ENCODE measurements at regions not wholly inside any gene's neighbourhood (a gene's known extent, or its start where the extent isn't known, plus 50 kb on each side); places are given as distances from the start of the nearest gene placed in this dataset.

GRCh38 chr1:61579802-61580201, 145.1 kb downstream of the TM2D1 start:
- no peak overlapping the region for H3K56ac ChIP-seq (ENCODE audit: extremely low read depth, insufficient read depth, low read length)
- POLR2A ChIA-PET (ENCODE audit: unreplicated experiment) = no interaction called here
- H3K18ac ChIP-seq (ENCODE audit: low read depth, low read length) = no peak overlapping the region
- no CpG with 5 or more reads among the region's 1 CpG for WGBS, 2 experiments (ENCODE audit: extremely low coverage in 2 of 2, insufficient read length in 1 of 2)
- H2BK120ac ChIP-seq (ENCODE audit: low read depth, low read length) = no peak overlapping the region
- H3K4me2 ChIP-seq (ENCODE audit: low read depth, low read length) = no peak overlapping the region
- no peaks in the 10 kb centered on the region for H3K9me1 ChIP-seq (ENCODE audit: insufficient read depth, low read length)
- H2BK20ac ChIP-seq (ENCODE audit: low read depth, low read length) = no peak overlapping the region
- H3K14ac ChIP-seq (replicated peaks; ENCODE audit: low read depth, low read length) = no peak overlapping the region
- H3K4me3 ChIP-seq (ENCODE audit: insufficient read depth, low read depth, low read length) = no peak overlapping the region
- H2AFZ ChIP-seq (replicated peaks; ENCODE audit: low read length, poor library complexity) = no peak overlapping the region
- BruUV-seq (replicated peaks) = no TSS peak
- in situ Hi-C loops (cut with MboI; ENCODE audit: low sequenced_read_pairs) = no loop called here
- no peak overlapping the region for H3K9ac ChIP-seq (ENCODE audit: low read depth, low read length)
- H2AK5ac ChIP-seq (ENCODE audit: low read depth, low read length) = no peak overlapping the region
- no peak for TF ChIP-seq MAFK (IDR thresholded peaks at IDR 0.05; ENCODE audit: low read depth, low read length)
- no peak for TF ChIP-seq RFX5 (IDR thresholded peaks at IDR 0.05; ENCODE audit: low read depth, low read length)
- no peak for TF ChIP-seq POLR2A (IDR thresholded peaks at IDR 0.05; ENCODE audit: low read depth, low read length)
- TF ChIP-seq FOS (IDR thresholded peaks at IDR 0.05; ENCODE audit: low read depth, low read length) = no peak
- TF ChIP-seq CEBPB (IDR thresholded peaks at IDR 0.05; ENCODE audit: low read depth, low read length) = no peak
- no peak for TF ChIP-seq BHLHE40 (IDR thresholded peaks at IDR 0.05; ENCODE audit: low read depth, low read length)
- TF ChIP-seq CTCF (conservative IDR thresholded peaks at IDR 0.05; ENCODE audit: low read depth, low read length) = no peak
- no peak for TF ChIP-seq ELK1 (IDR thresholded peaks at IDR 0.05; ENCODE audit: borderline replicate concordance, low read depth, low read length)
- no peak for TF ChIP-seq NFE2L2 (IDR thresholded peaks at IDR 0.05; ENCODE audit: low read depth, low read length)
- no peak for TF ChIP-seq RCOR1 (IDR thresholded peaks at IDR 0.05; ENCODE audit: insufficient replicate concordance, low read length)
- TF ChIP-seq CHD1 (IDR thresholded peaks at IDR 0.05; ENCODE audit: low read depth, low read length) = no peak
- TF ChIP-seq, protein P1, sequence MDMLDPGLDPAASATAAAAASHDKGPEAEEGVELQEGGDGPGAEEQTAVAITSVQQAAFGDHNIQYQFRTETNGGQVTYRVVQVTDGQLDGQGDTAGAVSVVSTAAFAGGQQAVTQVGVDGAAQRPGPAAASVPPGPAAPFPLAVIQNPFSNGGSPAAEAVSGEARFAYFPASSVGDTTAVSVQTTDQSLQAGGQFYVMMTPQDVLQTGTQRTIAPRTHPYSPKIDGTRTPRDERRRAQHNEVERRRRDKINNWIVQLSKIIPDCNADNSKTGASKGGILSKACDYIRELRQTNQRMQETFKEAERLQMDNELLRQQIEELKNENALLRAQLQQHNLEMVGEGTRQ (IDR thresholded peaks at IDR 0.05; ENCODE audit: low read depth, low read length) = no peak
- TF ChIP-seq SMC3 (IDR thresholded peaks at IDR 0.05; ENCODE audit: low read depth, low read length) = no peak
- no peak for TF ChIP-seq RAD21 (IDR thresholded peaks at IDR 0.05; ENCODE audit: low read length)
- H3K36me3 ChIP-seq (ENCODE audit: control insufficient read depth, insufficient read depth, low read length) = no peaks in the 10 kb centered on the region
- H3K4ac ChIP-seq (ENCODE audit: low read depth, low read length) = no peak overlapping the region
- no peaks in the 10 kb centered on the region for H3K79me1 ChIP-seq (ENCODE audit: low read depth in 1 of 2, low read length in 2 of 2)
- CTCF ChIA-PET = interaction anchor here (0.6 to 1.1 kb wide), 2 partner anchors 8 to 815 kb away, joined by 3 read pairs; no protein-coding TSS in a partner anchor
- H3K27ac ChIP-seq (ENCODE audit: insufficient read depth, low read length) = no peak overlapping the region
- H4K5ac ChIP-seq (ENCODE audit: low read depth, low read length) = no peak overlapping the region
- no peak overlapping the region for H2BK15ac ChIP-seq (ENCODE audit: low read depth, low read length)
- no peaks in the 10 kb centered on the region for H3K27me3 ChIP-seq (ENCODE audit: control insufficient read depth, insufficient read depth, low read length)
- H4K20me1 ChIP-seq (ENCODE audit: insufficient read depth, low read length) = no peaks in the 10 kb centered on the region
- no peaks in the 10 kb centered on the region for H3K4me1 ChIP-seq (ENCODE audit: control insufficient read depth, insufficient read depth, low read length)
- ATAC-seq (ENCODE audit: low read depth) (no peak), DNase-seq (no peak)
- H4K8ac ChIP-seq (ENCODE audit: low read depth in 2 of 2, low read length in 2 of 2) = no peak overlapping the region
- no peak overlapping the region for H2BK5ac ChIP-seq (ENCODE audit: low read depth, low read length, poor library complexity, severe bottlenecking)
- H4K91ac ChIP-seq (ENCODE audit: insufficient read depth, low read depth, low read length) = no peak overlapping the region
- dilution Hi-C loops (cut with HindIII; ENCODE audit: low sequenced_read_pairs, unreplicated experiment) = no loop called here
- no peak overlapping the region for H3K23ac ChIP-seq (ENCODE audit: low read depth, low read length)
- intact Hi-C loops (cut with micrococcal nuclease) = no loop called here
- H2AK9ac ChIP-seq (replicated peaks; ENCODE audit: low read depth, low read length, poor library complexity) = no peak overlapping the region
- H3K9me3 ChIP-seq (ENCODE audit: control insufficient read depth, insufficient read depth, low read length) = no peaks in the 10 kb centered on the region
